ENCODE measurements at regions not wholly inside any gene's neighbourhood (a gene's known extent, or its start where the extent isn't known, plus 50 kb on each side); places are given as distances from the start of the nearest gene placed in this dataset.

DNA sequence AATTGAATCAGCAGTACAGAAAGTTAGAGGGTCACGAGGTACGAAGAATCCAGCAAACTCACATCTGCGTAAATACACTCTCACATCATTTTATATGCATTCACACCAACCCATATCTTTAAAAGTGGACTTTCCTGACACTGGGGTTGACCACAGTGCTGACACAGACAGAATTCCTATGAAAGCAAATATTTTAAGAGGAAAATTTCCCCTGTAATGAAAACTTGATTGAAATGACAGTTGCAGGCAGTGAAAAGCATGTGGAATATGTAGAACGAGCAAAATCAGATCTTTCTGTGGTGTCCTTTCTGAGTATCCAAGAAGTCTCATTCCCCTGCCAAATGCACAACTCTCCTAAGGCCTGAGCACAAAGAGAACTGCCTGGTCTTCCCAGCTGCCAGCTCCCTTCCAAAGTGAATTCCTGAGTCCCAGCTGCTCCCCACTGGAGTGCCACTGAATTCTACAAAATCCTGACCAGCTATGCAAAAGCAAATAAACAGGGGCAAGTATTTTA is 50.5 kb upstream of the FAM9C start:
- TF ChIP-seq, protein P1, sequence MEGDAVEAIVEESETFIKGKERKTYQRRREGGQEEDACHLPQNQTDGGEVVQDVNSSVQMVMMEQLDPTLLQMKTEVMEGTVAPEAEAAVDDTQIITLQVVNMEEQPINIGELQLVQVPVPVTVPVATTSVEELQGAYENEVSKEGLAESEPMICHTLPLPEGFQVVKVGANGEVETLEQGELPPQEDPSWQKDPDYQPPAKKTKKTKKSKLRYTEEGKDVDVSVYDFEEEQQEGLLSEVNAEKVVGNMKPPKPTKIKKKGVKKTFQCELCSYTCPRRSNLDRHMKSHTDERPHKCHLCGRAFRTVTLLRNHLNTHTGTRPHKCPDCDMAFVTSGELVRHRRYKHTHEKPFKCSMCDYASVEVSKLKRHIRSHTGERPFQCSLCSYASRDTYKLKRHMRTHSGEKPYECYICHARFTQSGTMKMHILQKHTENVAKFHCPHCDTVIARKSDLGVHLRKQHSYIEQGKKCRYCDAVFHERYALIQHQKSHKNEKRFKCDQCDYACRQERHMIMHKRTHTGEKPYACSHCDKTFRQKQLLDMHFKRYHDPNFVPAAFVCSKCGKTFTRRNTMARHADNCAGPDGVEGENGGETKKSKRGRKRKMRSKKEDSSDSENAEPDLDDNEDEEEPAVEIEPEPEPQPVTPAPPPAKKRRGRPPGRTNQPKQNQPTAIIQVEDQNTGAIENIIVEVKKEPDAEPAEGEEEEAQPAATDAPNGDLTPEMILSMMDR (IDR thresholded peaks at IDR 0.05) = no peak
- TF ChIP-seq EP300 (IDR thresholded peaks at IDR 0.05) (no peak), JUNB (IDR thresholded peaks at IDR 0.05) (no peak), SREBF2 (IDR thresholded peaks at IDR 0.05) (no peak), POLR2A (IDR thresholded peaks at IDR 0.05; ENCODE audit: low read length) (no peak), JUN (IDR thresholded peaks at IDR 0.05) (no peak), CEBPB (IDR thresholded peaks at IDR 0.05) (no peak), RFX5 (IDR thresholded peaks at IDR 0.05) (no peak), POLR2AphosphoS2 (conservative IDR thresholded peaks at IDR 0.05; ENCODE audit: low read length) (no peak), RAD21 (conservative IDR thresholded peaks at IDR 0.05 in 1 of 2, IDR thresholded peaks at IDR 0.05 in 1 of 2) (no peak), PHF8 (IDR thresholded peaks at IDR 0.05; ENCODE audit: borderline replicate concordance, low read depth) (no peak), RNF2 (IDR thresholded peaks at IDR 0.05; ENCODE audit: borderline replicate concordance, low read depth) (no peak)
- TF ChIP-seq, protein P2, sequence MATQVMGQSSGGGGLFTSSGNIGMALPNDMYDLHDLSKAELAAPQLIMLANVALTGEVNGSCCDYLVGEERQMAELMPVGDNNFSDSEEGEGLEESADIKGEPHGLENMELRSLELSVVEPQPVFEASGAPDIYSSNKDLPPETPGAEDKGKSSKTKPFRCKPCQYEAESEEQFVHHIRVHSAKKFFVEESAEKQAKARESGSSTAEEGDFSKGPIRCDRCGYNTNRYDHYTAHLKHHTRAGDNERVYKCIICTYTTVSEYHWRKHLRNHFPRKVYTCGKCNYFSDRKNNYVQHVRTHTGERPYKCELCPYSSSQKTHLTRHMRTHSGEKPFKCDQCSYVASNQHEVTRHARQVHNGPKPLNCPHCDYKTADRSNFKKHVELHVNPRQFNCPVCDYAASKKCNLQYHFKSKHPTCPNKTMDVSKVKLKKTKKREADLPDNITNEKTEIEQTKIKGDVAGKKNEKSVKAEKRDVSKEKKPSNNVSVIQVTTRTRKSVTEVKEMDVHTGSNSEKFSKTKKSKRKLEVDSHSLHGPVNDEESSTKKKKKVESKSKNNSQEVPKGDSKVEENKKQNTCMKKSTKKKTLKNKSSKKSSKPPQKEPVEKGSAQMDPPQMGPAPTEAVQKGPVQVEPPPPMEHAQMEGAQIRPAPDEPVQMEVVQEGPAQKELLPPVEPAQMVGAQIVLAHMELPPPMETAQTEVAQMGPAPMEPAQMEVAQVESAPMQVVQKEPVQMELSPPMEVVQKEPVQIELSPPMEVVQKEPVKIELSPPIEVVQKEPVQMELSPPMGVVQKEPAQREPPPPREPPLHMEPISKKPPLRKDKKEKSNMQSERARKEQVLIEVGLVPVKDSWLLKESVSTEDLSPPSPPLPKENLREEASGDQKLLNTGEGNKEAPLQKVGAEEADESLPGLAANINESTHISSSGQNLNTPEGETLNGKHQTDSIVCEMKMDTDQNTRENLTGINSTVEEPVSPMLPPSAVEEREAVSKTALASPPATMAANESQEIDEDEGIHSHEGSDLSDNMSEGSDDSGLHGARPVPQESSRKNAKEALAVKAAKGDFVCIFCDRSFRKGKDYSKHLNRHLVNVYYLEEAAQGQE (IDR thresholded peaks at IDR 0.05) = no peak
